IPS DF 4.7 (cell line): ENCODE measurements at regions not wholly inside any gene's neighbourhood (a gene's known extent, or its start where the extent isn't known, plus 50 kb on each side); places are given as distances from the start of the nearest gene placed in this dataset.
"Not testable (repeated sequence)": the region's sequence is repeated elsewhere in the genome, so short reads cannot be mapped to it uniquely, and the experiment has no call there.

Experiments used
- DNase-seq: peaks from one replicate; pipeline ENCODE4 v3.0.0-alpha.2; 2013; ENCODE audit warnings: low spot score; ENCODE audit errors: extremely low read depth

- DNase-seq = no peak
These were observed 178.2 kb upstream of the TSHZ3 start for GRCh38 chr19:31527443-31527842.

GRCh38 chr19:31528261-31528660 is 179.0 kb upstream of the TSHZ3 start:
- no peak for DNase-seq

- DNase-seq = no peak
These were observed 179.9 kb upstream of the TSHZ3 start for GRCh38 chr19:31529121-31529520.

GRCh38 chr19:31530781-31531180 is 181.5 kb upstream of the TSHZ3 start:
- no peak for DNase-seq

GRCh38 chr19:31531326-31531725 is 182.1 kb upstream of the TSHZ3 start:
- no peak for DNase-seq

GRCh38 chr19:31532034-31532433 is 182.8 kb upstream of the TSHZ3 start:
- no peak for DNase-seq

- DNase-seq = no peak
These were observed 183.9 kb upstream of the TSHZ3 start for GRCh38 chr19:31533114-31533513.

GRCh38 chr19:31534231-31534630 is 185.0 kb upstream of the TSHZ3 start:
- no peak for DNase-seq

- DNase-seq = no peak
These were observed 185.8 kb upstream of the TSHZ3 start for GRCh38 chr19:31534786-31535657.

GRCh38 chr19:31535691-31536460 is 186.6 kb upstream of the TSHZ3 start:
- DNase-seq = no peak

GRCh38 chr19:31537136-31537535 is 187.9 kb upstream of the TSHZ3 start:
- DNase-seq = no peak

- DNase-seq = not testable (repeated sequence)
These were observed 188.7 kb upstream of the TSHZ3 start for GRCh38 chr19:31537902-31538301.

GRCh38 chr19:31538879-31539278 is 189.6 kb upstream of the TSHZ3 start:
- DNase-seq = no peak

GRCh38 chr19:31539386-31539785 is 190.2 kb upstream of the TSHZ3 start:
- no peak for DNase-seq

GRCh38 chr19:31541396-31541795 is 192.2 kb upstream of the TSHZ3 start:
- no peak for DNase-seq

GRCh38 chr19:31543456-31543855 is 194.2 kb upstream of the TSHZ3 start:
- DNase-seq = no peak

- no peak for DNase-seq
These were observed 196.5 kb upstream of the TSHZ3 start for GRCh38 chr19:31545777-31546176.

- DNase-seq = no peak
These were observed 197.1 kb upstream of the TSHZ3 start for GRCh38 chr19:31546205-31546960.

- DNase-seq = no peak
These were observed 199.7 kb upstream of the TSHZ3 start for GRCh38 chr19:31548941-31549340.

GRCh38 chr19:31553112-31553845 is 204.0 kb upstream of the TSHZ3 start:
- DNase-seq = no peak

GRCh38 chr19:31553846-31554215 is 204.6 kb upstream of the TSHZ3 start:
- DNase-seq = no peak
